Upper lobe of left lung (tissue), 6 donors: ENCODE measurements at regions not wholly inside any gene's neighbourhood (a gene's known extent, or its start where the extent isn't known, plus 50 kb on each side); places are given as distances from the start of the nearest gene placed in this dataset.
A peak's percentile ranks its signal among the peaks of the same experiment; 100 is the strongest.
"Not testable (repeated sequence)": the region's sequence is repeated elsewhere in the genome, so short reads cannot be mapped to it uniquely, and the experiment has no call there.

ENCODE experiments used
- ATAC-seq, 2 donors: fragments of 200-7000 bp; cut with Tn5 transposase; one replicate each; pipeline ENCODE4 v1.9.1; 2022; ENCODE audit warnings: mild to moderate bottlenecking in 2 of 2, moderate library complexity in 2 of 2; ENCODE audit not compliant: low FRiP score in 2 of 2
- DNase-seq, 2 donors: peaks; one replicate each; pipeline ENCODE4 v3.0.0-alpha.2; 2019 to 2020
- H3K27ac ChIP-seq, 4 donors: fragments of 200-600 bp; sonication (generic); one replicate each; pipeline ENCODE4 v1.5.1; 2016 to 2019
- H3K27me3 ChIP-seq, 4 donors: fragments of 200-600 bp; sonication (generic); one replicate each; pipeline ENCODE4 v1.5.1; 2017 to 2019
- H3K36me3 ChIP-seq, 4 donors: fragments of 200-600 bp; sonication (generic); one replicate each; pipeline ENCODE4 v1.5.1; 2016 to 2019
- H3K4me1 ChIP-seq, 4 donors: fragments of 200-600 bp; sonication (generic); one replicate each; pipeline ENCODE4 v1.5.1; 2018 to 2019
- H3K4me3 ChIP-seq, 4 donors: fragments of 200-600 bp; sonication (generic); one replicate each; pipeline ENCODE4 v1.5.1; 2017 to 2019; ENCODE audit warnings: mild to moderate bottlenecking in 2 of 4, moderate library complexity in 1 of 4
- H3K9me3 ChIP-seq, 4 donors: fragments of 200-600 bp; sonication (generic); one replicate each; pipeline ENCODE4 v1.5.1; 2018 to 2019
- EP300 ChIP-seq, 4 donors: sonication (generic); formaldehyde crosslinking; IDR thresholded peaks; one replicate each; pipeline ENCODE4 v1.5.1; 2017; ENCODE audit warnings: antibody characterized with exemption in 4 of 4, control low read depth in 2 of 4
- POLR2A ChIP-seq, 4 donors: fragments of 450-650 bp; IDR thresholded peaks; one replicate each; pipeline ENCODE4 v1.5.1; 2016 to 2017; ENCODE audit warnings: antibody characterized with exemption in 4 of 4, mild to moderate bottlenecking in 2 of 4
- POLR2AphosphoS5 ChIP-seq, 2 donors: sonication (generic); formaldehyde crosslinking; IDR thresholded peaks; one replicate each; pipeline ENCODE4 v1.5.1; 2017; ENCODE audit warnings: antibody characterized with exemption in 2 of 2
- WGBS, 2 donors: methylation state at CpG; one replicate each; pipeline ENCODE4 v1.1.5; 2017 to 2018; 5-methylcytosine and 5-hydroxymethylcytosine counted together
- TF ChIP-seq, protein P1 (sequence below), 6 experiments: fragments of 450-650 bp in 4 of 6; fragments of 200-600 bp in 2 of 6; sonication (generic) in 2 of 6; IDR thresholded peaks; one replicate each; pipeline ENCODE4 v1.5.1; 2016 to 2019; ENCODE audit warnings: antibody characterized with exemption in 6 of 6
- donor health status: DM: no; HTN: no; CAD: no; lungs with moderate emphysema.
- donor health status: DM: no; HTN: yes; CAD: no; lungs with severe emphysema.

DNA sequence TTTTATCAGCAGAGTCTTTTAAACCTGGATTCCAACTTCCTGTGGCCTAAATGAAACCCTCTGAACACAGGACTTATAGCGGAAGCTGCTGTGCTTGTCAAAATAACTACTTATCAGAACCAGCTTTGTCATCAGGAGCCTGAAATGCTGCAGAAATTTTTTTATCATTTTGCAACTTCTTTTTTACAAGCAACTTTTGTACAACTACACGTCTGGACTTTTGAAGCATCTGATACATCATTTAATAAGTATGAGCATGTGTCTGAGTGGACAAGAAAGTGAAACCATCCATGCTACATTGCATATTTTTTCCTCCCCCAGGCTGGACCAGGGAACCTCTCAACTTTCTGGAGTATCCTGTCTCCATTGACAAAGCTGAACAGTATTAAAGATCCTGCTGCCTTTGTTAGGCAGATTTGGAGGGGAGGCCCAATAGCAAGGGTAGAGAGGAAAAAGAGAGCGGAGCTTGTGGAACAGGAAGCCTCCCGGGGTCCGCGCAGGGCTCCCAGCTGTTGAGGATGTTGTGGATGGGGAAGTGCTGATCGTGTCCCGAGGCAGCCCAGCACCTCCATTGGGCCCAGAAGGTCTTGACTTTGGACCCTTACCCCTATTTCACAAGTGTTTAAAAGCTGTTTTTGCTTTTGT lies 196.6 kb downstream of the MSX2 start:
- H3K4me1 ChIP-seq = no peaks in the 10 kb centered on the region
- DNase-seq = no peak
- TF ChIP-seq, protein P1, sequence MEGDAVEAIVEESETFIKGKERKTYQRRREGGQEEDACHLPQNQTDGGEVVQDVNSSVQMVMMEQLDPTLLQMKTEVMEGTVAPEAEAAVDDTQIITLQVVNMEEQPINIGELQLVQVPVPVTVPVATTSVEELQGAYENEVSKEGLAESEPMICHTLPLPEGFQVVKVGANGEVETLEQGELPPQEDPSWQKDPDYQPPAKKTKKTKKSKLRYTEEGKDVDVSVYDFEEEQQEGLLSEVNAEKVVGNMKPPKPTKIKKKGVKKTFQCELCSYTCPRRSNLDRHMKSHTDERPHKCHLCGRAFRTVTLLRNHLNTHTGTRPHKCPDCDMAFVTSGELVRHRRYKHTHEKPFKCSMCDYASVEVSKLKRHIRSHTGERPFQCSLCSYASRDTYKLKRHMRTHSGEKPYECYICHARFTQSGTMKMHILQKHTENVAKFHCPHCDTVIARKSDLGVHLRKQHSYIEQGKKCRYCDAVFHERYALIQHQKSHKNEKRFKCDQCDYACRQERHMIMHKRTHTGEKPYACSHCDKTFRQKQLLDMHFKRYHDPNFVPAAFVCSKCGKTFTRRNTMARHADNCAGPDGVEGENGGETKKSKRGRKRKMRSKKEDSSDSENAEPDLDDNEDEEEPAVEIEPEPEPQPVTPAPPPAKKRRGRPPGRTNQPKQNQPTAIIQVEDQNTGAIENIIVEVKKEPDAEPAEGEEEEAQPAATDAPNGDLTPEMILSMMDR (IDR thresholded peaks at IDR 0.05) = no peak
- TF ChIP-seq POLR2A (IDR thresholded peaks at IDR 0.05) (no peak), EP300 (IDR thresholded peaks at IDR 0.05) (no peak), POLR2AphosphoS5 (IDR thresholded peaks at IDR 0.05) (no peak)
- no peaks in the 10 kb centered on the region for H3K27me3 ChIP-seq
- H3K4me3 ChIP-seq = no peak overlapping the region
- ATAC-seq = no peak
- WGBS, 2 donors = 40 to 64% methylated on average over 8 of the region's 8 CpGs
- no peak overlapping the region for H3K27ac ChIP-seq
- no peaks in the 10 kb centered on the region for H3K36me3 ChIP-seq
- no peaks in the 10 kb centered on the region for H3K9me3 ChIP-seq

DNA sequence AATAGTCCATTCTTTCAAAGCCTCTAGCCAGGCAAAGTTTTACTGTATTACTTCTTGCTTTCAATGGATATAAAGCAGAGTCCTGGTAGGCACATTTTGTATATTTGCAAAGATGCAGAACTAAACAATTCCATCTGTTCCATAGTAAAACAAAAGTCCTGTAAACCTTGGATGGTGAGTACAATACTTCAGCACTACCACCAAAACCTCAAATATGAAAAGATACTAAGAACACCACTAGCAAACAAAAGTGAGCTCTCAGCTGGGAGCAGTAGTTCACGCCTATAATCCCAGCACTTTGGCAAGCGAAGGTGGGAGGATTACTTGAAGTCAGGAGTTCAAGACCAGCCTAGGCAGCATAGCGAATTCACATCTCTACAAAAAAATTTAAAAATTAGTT lies 195.0 kb downstream of the MSX2 start:
- Histone ChIP-seq H3K36me3 (no peaks in the 10 kb centered on the region), H3K9me3 (no peaks in the 10 kb centered on the region), H3K27ac (no peak overlapping the region), H3K27me3 (no peaks in the 10 kb centered on the region), H3K4me1 (no peaks in the 10 kb centered on the region), H3K4me3 (no peak overlapping the region)
- DNase-seq (no peak), ATAC-seq (no peak)
- TF ChIP-seq, protein P1 (IDR thresholded peaks at IDR 0.05) = no peak
- TF ChIP-seq POLR2AphosphoS5 (IDR thresholded peaks at IDR 0.05) (no peak), POLR2A (IDR thresholded peaks at IDR 0.05) (no peak), EP300 (IDR thresholded peaks at IDR 0.05) (no peak)
- 94% methylated on average over 3 of the region's 3 CpGs for WGBS, 2 donors

DNA sequence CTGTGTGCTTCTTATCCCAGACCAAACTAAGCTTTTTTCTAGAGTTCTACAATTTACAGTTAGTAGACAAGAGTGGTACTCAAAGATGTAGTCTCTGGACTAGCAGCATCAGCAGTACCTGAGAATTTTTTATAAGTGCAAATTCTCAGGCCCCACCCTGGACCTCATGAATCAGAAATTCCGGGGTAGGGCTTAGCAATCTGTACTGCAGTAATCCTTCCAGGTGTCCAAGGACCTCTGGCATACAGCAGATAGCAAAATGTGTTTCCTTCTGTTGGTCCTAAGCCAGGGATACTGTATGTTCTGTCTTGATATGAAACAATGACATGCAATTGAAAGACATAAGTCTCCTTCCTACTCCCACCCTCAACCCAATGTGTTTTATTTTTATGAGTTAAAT lies 194.3 kb downstream of the MSX2 start:
- H3K27me3 ChIP-seq = no peaks in the 10 kb centered on the region
- H3K4me1 ChIP-seq = no peaks in the 10 kb centered on the region
- H3K9me3 ChIP-seq = no peaks in the 10 kb centered on the region
- H3K4me3 ChIP-seq = no peak overlapping the region
- WGBS, 2 donors = 33 to 50% methylated on average over 1 of the region's 1 CpG
- no peaks in the 10 kb centered on the region for H3K36me3 ChIP-seq
- ATAC-seq (no peak), DNase-seq (no peak)
- no peak overlapping the region for H3K27ac ChIP-seq
- TF ChIP-seq EP300 (IDR thresholded peaks at IDR 0.05) = no peak
- TF ChIP-seq, protein P1 (IDR thresholded peaks at IDR 0.05) = no peak
- no peak for TF ChIP-seq POLR2AphosphoS5 (IDR thresholded peaks at IDR 0.05)
- TF ChIP-seq POLR2A (IDR thresholded peaks at IDR 0.05) = no peak

DNA sequence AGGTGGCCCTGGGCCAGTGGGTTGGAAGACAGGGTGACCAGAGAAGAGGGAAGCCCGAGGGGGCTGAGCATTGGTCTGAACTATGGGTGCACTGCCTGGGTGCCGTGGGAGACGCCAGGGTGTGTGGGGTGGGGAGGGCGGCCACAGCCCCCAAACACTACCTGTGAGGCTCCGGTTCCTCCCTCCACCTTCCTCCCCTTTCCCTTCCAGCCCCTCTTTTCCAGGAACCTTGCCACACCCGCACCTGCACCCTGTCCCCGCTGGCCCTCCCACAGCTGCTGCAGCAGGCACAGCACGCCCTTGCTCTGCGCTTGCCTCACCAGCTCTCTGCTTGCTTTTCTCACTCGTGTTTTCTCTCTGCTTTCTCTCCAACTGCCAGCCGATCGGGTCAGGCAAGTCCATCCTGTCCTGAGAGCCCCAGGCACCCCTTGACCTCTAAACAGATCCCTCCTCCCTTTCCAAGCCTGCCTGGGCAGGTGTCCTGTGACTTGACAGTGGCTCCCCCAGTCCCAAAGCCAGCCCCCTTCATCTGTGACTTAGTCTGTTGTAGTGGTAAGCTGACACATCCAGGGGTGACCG lies 193.7 kb downstream of the MSX2 start:
- Histone ChIP-seq H3K36me3 (no peaks in the 10 kb centered on the region), H3K9me3 (no peaks in the 10 kb centered on the region), H3K27ac (no peak overlapping the region), H3K4me1 (no peaks in the 10 kb centered on the region), H3K4me3 (no peak overlapping the region), H3K27me3 (no peaks in the 10 kb centered on the region)
- TF ChIP-seq POLR2AphosphoS5 (IDR thresholded peaks at IDR 0.05) (no peak), EP300 (IDR thresholded peaks at IDR 0.05) (no peak), POLR2A (IDR thresholded peaks at IDR 0.05) (no peak)
- TF ChIP-seq, protein P1 (IDR thresholded peaks at IDR 0.05) = no peak
- ATAC-seq (no peak), DNase-seq (peak in 1 of 2 donors; percentile 59)
- WGBS, 2 donors = 77 to 83% methylated on average over 13 of the region's 13 CpGs

DNA sequence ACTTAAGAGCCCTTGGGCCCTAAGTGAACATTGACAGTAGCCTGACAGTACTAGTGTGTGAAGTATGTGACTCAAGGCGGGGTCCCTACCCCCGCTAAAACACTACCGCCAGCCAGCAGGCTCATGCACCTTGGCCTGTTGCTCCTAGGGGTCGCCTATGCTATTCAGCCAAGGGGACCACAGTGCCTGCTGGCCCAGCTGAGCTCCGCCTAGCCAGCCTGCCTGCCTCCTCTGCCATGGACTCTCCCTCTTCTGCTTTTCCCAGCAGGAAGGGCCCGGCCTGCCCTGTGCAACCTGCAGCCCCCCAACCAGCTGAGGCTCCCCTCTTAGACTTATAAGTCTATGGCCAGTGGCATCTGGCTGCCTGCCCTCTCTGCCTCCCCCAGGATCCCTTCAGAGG lies 193.1 kb downstream of the MSX2 start:
- ATAC-seq, H3K4me3 ChIP-seq, H3K27me3 ChIP-seq, H3K27ac ChIP-seq, H3K9me3 ChIP-seq, H3K36me3 ChIP-seq, H3K4me1 ChIP-seq: not testable (repeated sequence)
- peak in 1 of 2 donors; percentile 47 for DNase-seq
- 92 to 96% methylated on average over 6 of the region's 6 CpGs for WGBS, 2 donors

DNA sequence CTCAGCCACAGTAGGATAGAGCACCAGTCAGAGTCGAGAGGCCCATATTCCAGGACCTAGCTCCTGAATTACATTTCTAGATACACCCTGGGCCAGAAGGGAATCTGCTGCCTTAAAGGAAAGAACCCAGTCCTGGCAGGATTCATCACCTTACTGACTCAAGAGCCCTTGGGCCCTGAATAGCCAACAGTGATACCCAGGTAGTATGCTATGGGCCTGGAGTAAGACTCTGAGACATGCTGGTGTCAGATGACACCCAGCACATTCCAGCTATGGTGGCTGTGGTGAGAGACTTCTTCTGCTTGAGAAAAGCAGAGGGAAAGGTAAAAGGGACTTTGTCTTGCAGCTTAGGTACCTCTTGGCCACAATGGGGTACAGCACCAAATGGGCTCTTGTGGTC lies 192.5 kb downstream of the MSX2 start:
- not testable (repeated sequence) for H3K4me3 ChIP-seq, H3K9me3 ChIP-seq, DNase-seq, H3K4me1 ChIP-seq, H3K27me3 ChIP-seq, ATAC-seq, H3K27ac ChIP-seq, H3K36me3 ChIP-seq
- 100% methylated on average over 1 of the region's 1 CpG for WGBS, 2 donors
